GM19240 (cell line): ENCODE measurements at regions not wholly inside any gene's neighbourhood (a gene's known extent, or its start where the extent isn't known, plus 50 kb on each side); places are given as distances from the start of the nearest gene placed in this dataset.

Experiments
- DNase-seq: peaks from one replicate; pipeline ENCODE4 v3.0.0; 2011; ENCODE audit warnings: low spot score; ENCODE audit not compliant: insufficient read length

- no peak for DNase-seq
Measured at GRCh38 chr12:34343766-34344165, 321.5 kb downstream of the ALG10 start.

- DNase-seq, result no peak
Measured at GRCh38 chr12:34344851-34345522, 322.7 kb downstream of the ALG10 start.

GRCh38 chr12:34345801-34346200 lies 323.5 kb downstream of the ALG10 start:
- no peak for DNase-seq

GRCh38 chr12:34346372-34347034 lies 324.2 kb downstream of the ALG10 start:
- no peak for DNase-seq

- no peak for DNase-seq
Measured at GRCh38 chr12:34347367-34347766, 325.1 kb downstream of the ALG10 start.

GRCh38 chr12:34348064-34348463 lies 325.8 kb downstream of the ALG10 start:
- DNase-seq, result no peak

- DNase-seq, result no peak
Measured at GRCh38 chr12:34348836-34349672, 326.8 kb downstream of the ALG10 start.

- no peak for DNase-seq
Measured at GRCh38 chr12:34349673-34349961, 327.3 kb downstream of the ALG10 start.

- no peak for DNase-seq
Measured at GRCh38 chr12:34350092-34351041, 328.1 kb downstream of the ALG10 start.

- DNase-seq, result no peak
Measured at GRCh38 chr12:34352098-34352497, 329.8 kb downstream of the ALG10 start.

- no peak for DNase-seq
Measured at GRCh38 chr12:34354239-34355200, 332.2 kb downstream of the ALG10 start.

GRCh38 chr12:34356233-34356987 lies 334.1 kb downstream of the ALG10 start:
- DNase-seq, result no peak

GRCh38 chr12:34357791-34358190 lies 335.5 kb downstream of the ALG10 start:
- DNase-seq, result no peak

GRCh38 chr12:34358198-34358597 lies 335.9 kb downstream of the ALG10 start:
- DNase-seq, result no peak

- DNase-seq, result no peak
Measured at GRCh38 chr12:34361721-34362316, 339.5 kb downstream of the ALG10 start.

- no peak for DNase-seq
Measured at GRCh38 chr12:34363050-34363673, 340.9 kb downstream of the ALG10 start.

- DNase-seq, result no peak
Measured at GRCh38 chr12:34368079-34368478, 345.8 kb downstream of the ALG10 start.

- no peak for DNase-seq
Measured at GRCh38 chr12:34371050-34371449, 348.8 kb downstream of the ALG10 start.

- no peak for DNase-seq
Measured at GRCh38 chr12:34372003-34372402, 349.7 kb downstream of the ALG10 start.
